SK-N-SH (cell line): ENCODE measurements at regions not wholly inside any gene's neighbourhood (a gene's known extent, or its start where the extent isn't known, plus 50 kb on each side); places are given as distances from the start of the nearest gene placed in this dataset.

Experiments
- CHD2 ChIP-seq: fragments of 150-350 bp; IDR thresholded peaks from 2 replicates; pipeline ENCODE4 v1.6.1; 2018; ENCODE audit warnings: low read length; ENCODE audit not compliant: partially characterized antibody
- CTCF ChIP-seq: fragments of 200-600 bp; sonication (generic); IDR thresholded peaks from 2 replicates; pipeline ENCODE4 v1.6.1; 2017; ENCODE audit warnings: antibody characterized with exemption, mild to moderate bottlenecking, moderate library complexity
- ELF1 ChIP-seq: IDR thresholded peaks from 2 replicates; pipeline ENCODE4 v1.4.0; 2012
- EP300 ChIP-seq, 2 experiments: IDR thresholded peaks; 2 replicates each; pipeline versions ENCODE4 v1.4.0 to v1.6.1; 2012; ENCODE audit warnings: borderline replicate concordance in 1 of 2, low read depth in 1 of 2, low read length in 1 of 2
- EZH2phosphoT487 ChIP-seq: fragments of 200-600 bp; sonication (generic); IDR thresholded peaks from 2 replicates; pipeline ENCODE4 v1.6.1; 2017; ENCODE audit warnings: low read depth, mixed run types, mild to moderate bottlenecking, antibody characterized with exemption, moderate library complexity, borderline replicate concordance
- GABPA ChIP-seq: IDR thresholded peaks from 2 replicates; pipeline ENCODE4 v1.4.0; 2012; ENCODE audit warnings: low read depth, mild to moderate bottlenecking
- GATA2 ChIP-seq: sonication (generic); formaldehyde crosslinking; IDR thresholded peaks from 2 replicates; pipeline ENCODE4 v1.5.0; 2020; ENCODE audit warnings: mild to moderate bottlenecking, missing genetic modification reagents
- NRF1 ChIP-seq: IDR thresholded peaks from 2 replicates; pipeline ENCODE4 v1.6.1; 2012; ENCODE audit warnings: low read depth, mild to moderate bottlenecking, low read length
- POLR2AphosphoS5 ChIP-seq: IDR thresholded peaks from 2 replicates; pipeline ENCODE4 v1.6.1; 2012; ENCODE audit warnings: low read depth, low read length
- TAF1 ChIP-seq: IDR thresholded peaks from 2 replicates; pipeline ENCODE4 v1.6.1; 2012; ENCODE audit warnings: low read depth, mild to moderate bottlenecking, low read length, moderate library complexity, borderline replicate concordance
- USF2 ChIP-seq: fragments of 150-350 bp; IDR thresholded peaks from 2 replicates; pipeline ENCODE4 v1.6.1; 2017; ENCODE audit warnings: antibody characterized with exemption, low read length, low read depth, borderline replicate concordance
- YY1 ChIP-seq: IDR thresholded peaks from 2 replicates; pipeline ENCODE4 v1.4.0; 2012; ENCODE audit warnings: low read depth, mild to moderate bottlenecking
- TF ChIP-seq, protein P1 (sequence below): IDR thresholded peaks from 2 replicates; pipeline ENCODE4 v1.4.0; 2012; ENCODE audit warnings: low read depth, borderline replicate concordance

- TF ChIP-seq YY1, result no peak
- TF ChIP-seq CTCF, result no peak
- TF ChIP-seq, protein P1, sequence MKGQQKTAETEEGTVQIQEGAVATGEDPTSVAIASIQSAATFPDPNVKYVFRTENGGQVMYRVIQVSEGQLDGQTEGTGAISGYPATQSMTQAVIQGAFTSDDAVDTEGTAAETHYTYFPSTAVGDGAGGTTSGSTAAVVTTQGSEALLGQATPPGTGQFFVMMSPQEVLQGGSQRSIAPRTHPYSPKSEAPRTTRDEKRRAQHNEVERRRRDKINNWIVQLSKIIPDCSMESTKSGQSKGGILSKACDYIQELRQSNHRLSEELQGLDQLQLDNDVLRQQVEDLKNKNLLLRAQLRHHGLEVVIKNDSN, result no peak
- no peak for TF ChIP-seq POLR2AphosphoS5
- no peak for TF ChIP-seq USF2
- TF ChIP-seq EP300 (IDR thresholded peaks at IDR 0.05; ENCODE audit: borderline replicate concordance in 1 of 2, low read depth in 1 of 2, low read length in 1 of 2), result no peak
- no peak for TF ChIP-seq CHD2
- no peak for TF ChIP-seq EZH2phosphoT487
- TF ChIP-seq ELF1, result no peak
- TF ChIP-seq GATA2 (CRISPR knock-in tag), result no peak
- no peak for TF ChIP-seq GABPA
- TF ChIP-seq NRF1, result no peak
- TF ChIP-seq TAF1, result no peak
These were observed 105.2 kb upstream of the SHISA6 start for GRCh38 chr17:11135819-11136218.
